Stimulated activated naive B cell treated with anti-CD40 and anti-IgM and Interleukin-4, amounts not matched to agents 10 μg/mL and 1 μg/mL and 100 μg/mL, for 72 hours (primary cell): ENCODE measurements at regions not wholly inside any gene's neighbourhood (a gene's known extent, or its start where the extent isn't known, plus 50 kb on each side); places are given as distances from the start of the nearest gene placed in this dataset.
"Not testable (repeated sequence)": the region's sequence is repeated elsewhere in the genome, so short reads cannot be mapped to it uniquely, and the experiment has no call there.

Experiments used
- ATAC-seq, 2 donors: fragments of 150-1000 bp; cut with Tn5 transposase; replicated peaks; 2 replicates each; pipeline ENCODE4 v1.10.0; 2021; ENCODE audit warnings: moderate library complexity in 1 of 2
- DNase-seq: peaks from one replicate; pipeline ENCODE4 v3.0.0; 2021
- H3K27ac Mint-ChIP-seq: one replicate; pipeline ENCODE4 v1.8.0; 2022; ENCODE audit warnings: mild to moderate bottlenecking, mixed read lengths
- H3K27me3 Mint-ChIP-seq, 2 donors: one replicate each; pipeline ENCODE4 v1.8.0; 2022; ENCODE audit warnings: mixed read lengths in 2 of 2
- H3K36me3 Mint-ChIP-seq, 2 donors: one replicate each; pipeline ENCODE4 v1.8.0; 2022; ENCODE audit warnings: mixed read lengths in 2 of 2, mild to moderate bottlenecking in 1 of 2
- H3K4me1 Mint-ChIP-seq, 2 donors: one replicate each; pipeline ENCODE4 v1.8.0; 2022; ENCODE audit warnings: mixed read lengths in 2 of 2, mild to moderate bottlenecking in 1 of 2
- H3K4me3 Mint-ChIP-seq, 2 donors: one replicate each; pipeline ENCODE4 v1.8.0; 2022; ENCODE audit warnings: mild to moderate bottlenecking in 2 of 2, mixed read lengths in 2 of 2, moderate library complexity in 1 of 2
- H3K9me3 Mint-ChIP-seq, 2 donors: one replicate each; pipeline ENCODE4 v1.8.0; 2022; ENCODE audit warnings: mixed read lengths in 2 of 2, mild to moderate bottlenecking in 1 of 2

DNA sequence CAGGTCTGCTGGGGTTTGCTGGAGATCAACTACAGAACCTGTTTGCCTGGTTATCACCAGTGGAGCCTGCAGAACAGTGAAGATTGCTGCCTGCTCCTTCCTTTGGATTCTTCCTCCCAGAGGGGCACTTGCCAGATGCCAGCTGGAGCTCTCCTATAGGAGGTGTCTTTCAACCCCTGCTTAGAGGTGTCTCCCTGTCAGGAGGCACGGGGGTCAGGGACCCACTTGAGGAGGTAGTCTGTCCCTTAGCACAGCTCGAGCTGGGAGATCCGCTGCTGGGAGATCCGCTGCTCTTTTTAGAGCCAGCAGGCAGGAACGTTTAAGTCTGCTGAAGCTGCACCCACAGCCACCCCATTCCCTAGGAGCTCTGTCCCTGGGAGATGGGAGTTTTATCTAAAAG is 1806.3 kb upstream of the ADGRL3 start:
- Mint-ChIP-seq H3K9me3 (peaks cover 10 to 12% of the 10 kb centered on the region in 2 donors), H3K4me3 (no peak overlapping the region), H3K4me1 (no peaks in the 10 kb centered on the region), H3K36me3 (no peaks in the 10 kb centered on the region), H3K27me3 (no peaks in the 10 kb centered on the region), H3K27ac (no peak overlapping the region)
- DNase-seq = no peak
- ATAC-seq = no peak

DNA sequence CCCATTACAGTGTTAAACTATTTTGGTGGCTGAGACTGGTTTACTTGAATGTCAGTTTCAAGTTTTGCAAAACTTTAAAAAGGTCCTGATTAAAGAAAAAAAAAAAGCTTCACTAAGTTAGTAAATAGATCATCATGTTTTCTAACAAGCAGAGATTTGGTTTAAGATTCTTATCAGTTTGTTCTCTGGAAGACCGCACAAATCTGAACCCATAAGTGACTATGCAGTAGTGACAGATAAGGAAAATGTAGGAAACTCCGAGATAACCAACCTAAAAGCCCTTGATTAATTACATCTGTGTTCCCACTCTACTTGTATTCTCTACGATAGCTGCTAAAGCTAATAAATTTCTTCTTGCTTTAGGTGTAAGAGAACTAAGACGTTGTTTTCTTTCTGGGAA is 1799.8 kb upstream of the ADGRL3 start:
- Mint-ChIP-seq H3K27me3 (no peaks in the 10 kb centered on the region), H3K27ac (no peak overlapping the region)
- ATAC-seq = no peak

DNA sequence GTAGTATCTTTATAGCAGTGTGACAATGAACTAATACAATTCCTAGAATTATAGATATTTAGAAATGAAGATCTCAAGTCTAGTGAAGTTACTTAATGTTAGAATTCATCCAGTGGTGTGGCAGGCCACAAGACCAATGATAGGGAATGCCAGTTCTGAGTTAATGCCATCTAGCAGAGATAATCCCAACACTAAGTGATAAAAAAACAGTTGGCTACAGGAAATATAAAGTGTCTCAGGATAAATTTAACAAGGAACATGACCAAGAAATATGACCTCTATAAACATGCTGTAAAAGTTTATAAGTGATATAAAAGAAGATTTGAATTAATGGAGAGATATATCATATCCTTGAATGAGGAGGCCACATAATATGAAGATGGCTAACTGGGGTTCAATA is 1790.5 kb upstream of the ADGRL3 start:
- Mint-ChIP-seq H3K27ac (no peak overlapping the region), H3K9me3 (peaks cover 2 to 5% of the 10 kb centered on the region in 2 donors), H3K27me3 (no peaks in the 10 kb centered on the region), H3K36me3 (no peaks in the 10 kb centered on the region), H3K4me3 (no peak overlapping the region), H3K4me1 (no peaks in the 10 kb centered on the region)
- ATAC-seq (no peak), DNase-seq (no peak)

More for the DNA sequence above, 1799.8 kb upstream of the ADGRL3 start:
- no peaks in the 10 kb centered on the region for H3K4me1 Mint-ChIP-seq
- DNase-seq = no peak
- peaks cover 0 to 1% of the 10 kb centered on the region in 2 donors for H3K9me3 Mint-ChIP-seq
- H3K36me3 Mint-ChIP-seq = no peaks in the 10 kb centered on the region
- no peak overlapping the region for H3K4me3 Mint-ChIP-seq

- H3K36me3 Mint-ChIP-seq = no peaks in the 10 kb centered on the region
- no peak for ATAC-seq
- H3K4me1 Mint-ChIP-seq = no peaks in the 10 kb centered on the region
- no peaks in the 10 kb centered on the region for H3K27me3 Mint-ChIP-seq
- peaks cover 4 to 6% of the 10 kb centered on the region in 2 donors for H3K9me3 Mint-ChIP-seq
- H3K4me3 Mint-ChIP-seq = no peak overlapping the region
- DNase-seq = no peak
- H3K27ac Mint-ChIP-seq = no peak overlapping the region
These were observed 1787.4 kb upstream of the ADGRL3 start for GRCh38 chr4:59412739-59413138.

DNA sequence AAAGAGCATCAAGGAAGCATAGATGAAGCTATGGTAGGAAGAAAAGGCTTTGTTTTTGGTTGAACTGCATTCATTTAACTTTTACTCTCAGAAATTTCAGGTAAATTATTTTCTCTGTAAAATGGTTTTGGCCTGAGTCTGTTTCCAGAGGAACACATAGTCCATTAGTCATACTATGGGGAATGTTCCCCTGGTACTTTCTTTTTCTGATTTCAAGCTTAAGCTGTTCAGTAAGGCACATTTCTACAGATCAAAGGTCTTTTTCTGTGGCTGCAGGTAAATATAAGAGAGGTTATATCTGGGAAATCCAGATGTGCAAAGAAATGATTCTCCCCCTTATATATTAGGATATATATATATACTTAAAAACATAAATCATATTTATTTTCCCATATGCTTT is 1744.4 kb upstream of the ADGRL3 start:
- peaks cover 6 to 7% of the 10 kb centered on the region in 2 donors for H3K9me3 Mint-ChIP-seq
- no peaks in the 10 kb centered on the region for H3K4me1 Mint-ChIP-seq
- no peak overlapping the region for H3K27ac Mint-ChIP-seq
- no peak for DNase-seq
- H3K36me3 Mint-ChIP-seq = no peaks in the 10 kb centered on the region
- H3K4me3 Mint-ChIP-seq = no peak overlapping the region
- no peaks in the 10 kb centered on the region for H3K27me3 Mint-ChIP-seq
- no peak for ATAC-seq

DNA sequence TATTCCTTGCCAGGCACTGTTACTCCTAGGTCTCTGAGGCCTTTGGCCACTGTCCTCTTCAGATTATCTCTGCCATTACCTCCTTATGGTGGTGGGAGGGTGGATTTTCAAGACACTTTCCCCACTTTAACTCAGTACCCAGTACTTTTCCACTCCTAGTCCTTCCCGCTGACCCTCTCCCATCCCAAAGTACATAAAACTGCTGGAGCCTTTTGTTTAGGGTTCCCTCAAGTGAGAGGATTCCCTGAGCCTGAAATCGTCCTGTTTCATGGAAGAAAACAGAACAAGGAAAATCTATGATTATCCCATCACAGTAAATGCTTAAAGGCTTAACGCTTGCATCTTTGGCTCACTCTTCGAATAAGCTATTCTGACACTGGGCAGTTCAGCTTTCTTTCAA is 1742.5 kb upstream of the ADGRL3 start:
- H3K27me3 Mint-ChIP-seq = no peaks in the 10 kb centered on the region
- no peak overlapping the region for H3K27ac Mint-ChIP-seq
- DNase-seq (no peak), ATAC-seq (no peak)
- H3K36me3 Mint-ChIP-seq = no peaks in the 10 kb centered on the region
- H3K9me3 Mint-ChIP-seq = peaks cover 5 to 7% of the 10 kb centered on the region in 2 donors
- no peaks in the 10 kb centered on the region for H3K4me1 Mint-ChIP-seq
- no peak overlapping the region for H3K4me3 Mint-ChIP-seq

DNA sequence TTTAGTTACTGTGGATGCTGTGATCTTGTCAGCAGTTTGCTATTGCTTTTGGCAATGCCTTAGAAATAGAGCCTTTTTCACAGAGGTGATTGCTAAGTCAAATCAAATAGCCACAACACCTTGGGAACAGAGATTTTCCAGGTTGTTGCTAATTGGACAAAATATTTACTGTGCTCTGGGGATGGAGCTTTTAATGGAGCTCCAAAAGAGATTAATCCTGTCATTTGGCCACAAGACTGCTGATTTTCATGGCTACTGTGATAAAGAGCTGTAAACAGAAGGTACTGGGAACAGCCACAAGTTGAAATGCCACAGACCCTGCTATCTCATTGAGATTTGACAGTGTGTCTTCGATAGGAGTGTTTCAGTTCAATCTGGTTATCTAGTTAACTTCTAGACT is 1715.2 kb upstream of the ADGRL3 start:
- Mint-ChIP-seq H3K4me3 (no peak overlapping the region), H3K36me3 (no peaks in the 10 kb centered on the region), H3K9me3 (peaks cover 3 to 8% of the 10 kb centered on the region in 2 donors), H3K27me3 (no peaks in the 10 kb centered on the region), H3K27ac (no peak overlapping the region), H3K4me1 (no peaks in the 10 kb centered on the region)
- ATAC-seq = no peak
- DNase-seq = no peak

GRCh38 chr4:59500103-59500502 is 1700.0 kb upstream of the ADGRL3 start:
- H3K36me3 Mint-ChIP-seq = no peaks in the 10 kb centered on the region
- peaks cover 0 to 2% of the 10 kb centered on the region in 2 donors for H3K9me3 Mint-ChIP-seq
- no peaks in the 10 kb centered on the region for H3K4me1 Mint-ChIP-seq

GRCh38 chr4:59503731-59504130 is 1696.4 kb upstream of the ADGRL3 start:
- Mint-ChIP-seq H3K4me1 (no peaks in the 10 kb centered on the region), H3K9me3 (no peaks in the 10 kb centered on the region), H3K27ac (no peak overlapping the region), H3K27me3 (no peaks in the 10 kb centered on the region), H3K36me3 (no peaks in the 10 kb centered on the region), H3K4me3 (no peak overlapping the region)
- DNase-seq = no peak
- ATAC-seq = peak in 1 of 2 donors; percentile 19

More at GRCh38 chr4:59500103-59500502, 1700.0 kb upstream of the ADGRL3 start:
- Mint-ChIP-seq H3K4me3 (no peak overlapping the region), H3K27me3 (no peaks in the 10 kb centered on the region), H3K27ac (no peak overlapping the region)
- DNase-seq = no peak
- no peak for ATAC-seq

- not testable (repeated sequence) for H3K27ac Mint-ChIP-seq, ATAC-seq, H3K9me3 Mint-ChIP-seq, H3K27me3 Mint-ChIP-seq, H3K36me3 Mint-ChIP-seq, H3K4me3 Mint-ChIP-seq, DNase-seq, H3K4me1 Mint-ChIP-seq
These were observed 1688.3 kb upstream of the ADGRL3 start for GRCh38 chr4:59511809-59512208.

DNA sequence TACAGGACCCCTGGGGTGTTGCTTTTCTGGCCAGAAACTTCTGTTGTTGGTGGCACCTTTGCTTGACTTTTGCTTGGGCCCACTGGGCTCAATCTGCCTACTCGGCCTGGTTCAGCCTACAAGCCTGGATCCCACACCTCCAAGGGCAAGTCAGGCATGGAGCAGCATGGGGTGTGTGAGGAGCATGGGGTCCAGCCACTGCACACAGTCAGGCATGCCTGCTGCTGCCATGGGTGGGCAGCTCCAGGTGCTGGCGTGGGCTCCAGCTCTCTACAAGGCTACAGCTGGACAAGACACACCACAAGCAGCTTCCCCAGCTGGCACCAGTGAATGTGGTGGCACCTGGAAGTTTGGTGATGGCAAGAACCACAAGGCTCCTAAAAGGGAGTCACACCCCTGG is 1683.1 kb upstream of the ADGRL3 start:
- H3K27ac Mint-ChIP-seq = no peak overlapping the region
- no peaks in the 10 kb centered on the region for H3K4me1 Mint-ChIP-seq
- no peaks in the 10 kb centered on the region for H3K9me3 Mint-ChIP-seq
- no peak overlapping the region for H3K4me3 Mint-ChIP-seq
- no peaks in the 10 kb centered on the region for H3K36me3 Mint-ChIP-seq
- no peaks in the 10 kb centered on the region for H3K27me3 Mint-ChIP-seq
- DNase-seq (no peak), ATAC-seq (peak in 1 of 2 donors; percentile 29)

- H3K9me3 Mint-ChIP-seq = no peaks in the 10 kb centered on the region
- DNase-seq = no peak
- no peaks in the 10 kb centered on the region for H3K4me1 Mint-ChIP-seq
These were observed 1681.9 kb upstream of the ADGRL3 start for GRCh38 chr4:59518005-59518823.

GRCh38 chr4:59525885-59526284 is 1674.2 kb upstream of the ADGRL3 start:
- Mint-ChIP-seq H3K27ac (no peak overlapping the region), H3K4me1 (no peaks in the 10 kb centered on the region)

More at GRCh38 chr4:59518005-59518823, 1681.9 kb upstream of the ADGRL3 start:
- Mint-ChIP-seq H3K27ac (no peak overlapping the region), H3K36me3 (no peaks in the 10 kb centered on the region), H3K4me3 (no peak overlapping the region), H3K27me3 (no peaks in the 10 kb centered on the region)
- ATAC-seq = peak; percentile 10 to 14

GRCh38 chr4:59535541-59535940 is 1664.6 kb upstream of the ADGRL3 start:
- DNase-seq (no peak), ATAC-seq (no peak)
- H3K4me3 Mint-ChIP-seq = no peak overlapping the region
- H3K36me3 Mint-ChIP-seq = no peaks in the 10 kb centered on the region
- no peaks in the 10 kb centered on the region for H3K27me3 Mint-ChIP-seq
- peaks cover 0 to 3% of the 10 kb centered on the region in 2 donors for H3K9me3 Mint-ChIP-seq
- H3K4me1 Mint-ChIP-seq = no peaks in the 10 kb centered on the region
- H3K27ac Mint-ChIP-seq = no peak overlapping the region

More at GRCh38 chr4:59525885-59526284, 1674.2 kb upstream of the ADGRL3 start:
- Mint-ChIP-seq H3K9me3 (no peaks in the 10 kb centered on the region), H3K27me3 (no peaks in the 10 kb centered on the region), H3K4me3 (no peak overlapping the region), H3K36me3 (no peaks in the 10 kb centered on the region)
- no peak for DNase-seq
- ATAC-seq = no peak

- H3K9me3 Mint-ChIP-seq = peaks cover 0 to 3% of the 10 kb centered on the region in 2 donors
- H3K4me1 Mint-ChIP-seq = no peaks in the 10 kb centered on the region
- no peak overlapping the region for H3K4me3 Mint-ChIP-seq
- DNase-seq (no peak), ATAC-seq (no peak)
- H3K36me3 Mint-ChIP-seq = no peaks in the 10 kb centered on the region
- H3K27ac Mint-ChIP-seq = no peak overlapping the region
- no peaks in the 10 kb centered on the region for H3K27me3 Mint-ChIP-seq
These were observed 1663.7 kb upstream of the ADGRL3 start for GRCh38 chr4:59536428-59536827.
